ENCODE measurements at regions not wholly inside any gene's neighbourhood (a gene's known extent, or its start where the extent isn't known, plus 50 kb on each side); places are given as distances from the start of the nearest gene placed in this dataset.

DNA sequence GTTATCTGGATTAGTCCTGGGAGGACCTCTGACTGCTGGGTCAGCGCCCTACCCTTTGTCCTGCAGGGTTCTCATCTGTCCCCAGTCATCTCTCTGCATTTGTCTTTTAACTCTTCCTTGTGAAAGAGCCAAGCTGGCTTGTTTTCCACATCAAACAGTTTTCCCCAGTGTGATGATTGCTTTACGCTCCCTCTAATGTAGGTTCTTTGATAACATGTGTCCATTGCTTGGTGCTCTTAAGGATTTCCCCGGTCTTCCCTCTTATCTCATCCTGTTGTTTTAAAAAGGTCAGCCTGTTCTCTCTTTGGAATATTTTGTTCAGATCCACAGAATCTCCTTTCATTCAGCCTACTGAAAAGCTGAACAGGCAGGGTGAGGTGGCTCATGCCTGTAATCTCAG lies 792.1 kb upstream of the RAB6C start:
- TF ChIP-seq POLR2AphosphoS5 (IDR thresholded peaks at IDR 0.05; ENCODE audit: low read depth, low read length) (no peak), TAF1 (IDR thresholded peaks at IDR 0.05; ENCODE audit: low read depth, low read length) (no peak), POLR2A (IDR thresholded peaks at IDR 0.05; ENCODE audit: low read depth, low read length) (no peak), PAX5 (IDR thresholded peaks at IDR 0.05; ENCODE audit: insufficient read depth, low read length, severe bottlenecking) (no peak), POU2F2 (IDR thresholded peaks at IDR 0.05; ENCODE audit: low read depth, low read length) (no peak), SPI1 (IDR thresholded peaks at IDR 0.05; ENCODE audit: low read depth, low read length) (no peak)
